ENCODE measurements at regions not wholly inside any gene's neighbourhood (a gene's known extent, or its start where the extent isn't known, plus 50 kb on each side); places are given as distances from the start of the nearest gene placed in this dataset.

DNA sequence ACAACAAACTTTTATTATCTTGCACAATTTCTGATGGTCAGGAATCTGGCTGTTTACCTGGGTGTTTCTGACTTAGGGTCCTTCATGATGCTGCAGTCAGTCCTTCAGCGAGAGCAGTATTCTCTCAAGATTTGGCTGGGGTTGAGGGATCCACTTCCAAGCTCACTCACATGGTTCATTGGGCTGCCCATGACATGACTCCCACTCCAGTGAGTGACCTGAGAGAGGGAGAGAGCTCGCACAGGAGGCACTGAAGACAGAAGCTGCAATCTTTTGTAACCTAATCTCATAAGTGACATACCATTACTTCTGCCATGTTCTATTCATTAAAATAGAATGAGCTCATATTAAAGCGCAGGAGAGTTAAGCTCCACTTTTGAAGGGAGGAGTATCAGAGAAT lies 212.6 kb downstream of the SPATA31D1 start:
- TF ChIP-seq EZH2phosphoT487 (IDR thresholded peaks at IDR 0.05; ENCODE audit: borderline replicate concordance, low read length) = no peak
- TF ChIP-seq, protein P1, sequence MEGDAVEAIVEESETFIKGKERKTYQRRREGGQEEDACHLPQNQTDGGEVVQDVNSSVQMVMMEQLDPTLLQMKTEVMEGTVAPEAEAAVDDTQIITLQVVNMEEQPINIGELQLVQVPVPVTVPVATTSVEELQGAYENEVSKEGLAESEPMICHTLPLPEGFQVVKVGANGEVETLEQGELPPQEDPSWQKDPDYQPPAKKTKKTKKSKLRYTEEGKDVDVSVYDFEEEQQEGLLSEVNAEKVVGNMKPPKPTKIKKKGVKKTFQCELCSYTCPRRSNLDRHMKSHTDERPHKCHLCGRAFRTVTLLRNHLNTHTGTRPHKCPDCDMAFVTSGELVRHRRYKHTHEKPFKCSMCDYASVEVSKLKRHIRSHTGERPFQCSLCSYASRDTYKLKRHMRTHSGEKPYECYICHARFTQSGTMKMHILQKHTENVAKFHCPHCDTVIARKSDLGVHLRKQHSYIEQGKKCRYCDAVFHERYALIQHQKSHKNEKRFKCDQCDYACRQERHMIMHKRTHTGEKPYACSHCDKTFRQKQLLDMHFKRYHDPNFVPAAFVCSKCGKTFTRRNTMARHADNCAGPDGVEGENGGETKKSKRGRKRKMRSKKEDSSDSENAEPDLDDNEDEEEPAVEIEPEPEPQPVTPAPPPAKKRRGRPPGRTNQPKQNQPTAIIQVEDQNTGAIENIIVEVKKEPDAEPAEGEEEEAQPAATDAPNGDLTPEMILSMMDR (IDR thresholded peaks at IDR 0.05; ENCODE audit: low read depth, low read length, poor library complexity, severe bottlenecking) = no peak
- Histone ChIP-seq H3K79me2 (ENCODE audit: control insufficient read depth, low read length) (no peaks in the 10 kb centered on the region), H3K4me3 (ENCODE audit: low read length) (no peak overlapping the region), H3K27me3 (ENCODE audit: control insufficient read depth, low read length) (no peaks in the 10 kb centered on the region), H3K36me3 (ENCODE audit: control insufficient read depth, low read length) (no peaks in the 10 kb centered on the region), H4K20me1 (ENCODE audit: control insufficient read depth, insufficient read depth, low read depth, low read length) (no peaks in the 10 kb centered on the region), H3K4me2 (ENCODE audit: low read length) (no peak overlapping the region), H3K4me1 (ENCODE audit: control insufficient read depth, low read length) (no peaks in the 10 kb centered on the region), H3F3A (ENCODE audit: control insufficient read depth, insufficient read depth) (no peaks in the 10 kb centered on the region), H3K27ac (ENCODE audit: low read depth, low read length) (no peak overlapping the region), H3K9me3 (ENCODE audit: control insufficient read depth, insufficient read depth, low read length) (no peaks in the 10 kb centered on the region), H3K9me2 (replicated peaks; ENCODE audit: control insufficient read depth, low read length) (no peaks in the 10 kb centered on the region)

DNA sequence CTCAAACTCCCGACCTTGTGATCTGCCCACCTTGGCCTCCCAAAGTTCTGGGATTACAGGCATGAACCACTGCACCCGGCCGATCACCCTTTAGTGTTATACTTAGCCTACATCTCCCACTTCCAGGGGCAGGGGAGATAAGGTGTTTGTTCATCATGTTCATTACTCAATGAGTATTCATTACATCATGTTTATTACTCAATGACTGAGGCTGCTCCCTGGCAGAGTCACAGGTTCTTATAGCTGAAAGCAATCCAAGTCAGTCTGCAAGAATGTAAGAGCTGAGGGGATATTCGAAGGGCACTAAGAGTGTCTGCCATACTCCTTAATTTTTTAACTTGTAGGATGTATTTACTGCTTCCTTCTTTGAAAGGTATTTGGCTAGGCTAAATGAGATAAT lies 214.2 kb downstream of the SPATA31D1 start:
- no peak overlapping the region for H3K27ac ChIP-seq (ENCODE audit: low read depth, low read length)
- no peaks in the 10 kb centered on the region for H3K36me3 ChIP-seq (ENCODE audit: control insufficient read depth, low read length)
- H3K9me2 ChIP-seq (replicated peaks; ENCODE audit: control insufficient read depth, low read length) = no peaks in the 10 kb centered on the region
- no peaks in the 10 kb centered on the region for H4K20me1 ChIP-seq (ENCODE audit: control insufficient read depth, insufficient read depth, low read depth, low read length)
- H3F3A ChIP-seq (ENCODE audit: control insufficient read depth, insufficient read depth) = no peaks in the 10 kb centered on the region
- no peaks in the 10 kb centered on the region for H3K79me2 ChIP-seq (ENCODE audit: control insufficient read depth, low read length)
- H3K27me3 ChIP-seq (ENCODE audit: control insufficient read depth, low read length) = no peaks in the 10 kb centered on the region
- no peak overlapping the region for H3K4me2 ChIP-seq (ENCODE audit: low read length)
- no peak for TF ChIP-seq EZH2phosphoT487 (IDR thresholded peaks at IDR 0.05; ENCODE audit: borderline replicate concordance, low read length)
- TF ChIP-seq, protein P1 (IDR thresholded peaks at IDR 0.05; ENCODE audit: low read depth, low read length, poor library complexity, severe bottlenecking) = no peak
- H3K9me3 ChIP-seq (ENCODE audit: control insufficient read depth, insufficient read depth, low read length) = no peaks in the 10 kb centered on the region
- no peak overlapping the region for H3K4me3 ChIP-seq (ENCODE audit: low read length)
- H3K4me1 ChIP-seq (ENCODE audit: control insufficient read depth, low read length) = no peaks in the 10 kb centered on the region

DNA sequence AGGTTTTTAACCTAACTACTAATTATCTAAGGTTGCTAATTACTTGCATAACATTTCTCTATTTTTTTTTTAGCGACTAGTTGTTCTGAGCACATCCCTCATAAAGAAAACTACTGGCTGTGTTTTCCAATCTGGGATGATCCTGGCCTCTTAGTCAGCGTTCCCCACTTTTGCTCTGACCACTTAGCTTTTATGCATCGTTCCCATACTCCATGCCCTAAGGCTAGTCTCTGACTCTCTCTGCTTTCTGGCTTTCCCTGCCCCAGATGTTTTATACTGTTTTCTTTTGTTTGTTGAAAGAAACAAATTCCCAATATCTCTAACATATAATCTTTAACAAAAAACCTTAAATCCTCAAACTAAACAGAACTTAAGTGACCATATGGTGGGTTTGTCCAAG lies 217.9 kb downstream of the SPATA31D1 start:
- no peaks in the 10 kb centered on the region for H3F3A ChIP-seq (ENCODE audit: control insufficient read depth, insufficient read depth)
- H3K9me2 ChIP-seq (replicated peaks; ENCODE audit: control insufficient read depth, low read length) = no peaks in the 10 kb centered on the region
- H3K9me3 ChIP-seq (ENCODE audit: control insufficient read depth, insufficient read depth, low read length) = no peaks in the 10 kb centered on the region
- no peak overlapping the region for H3K4me3 ChIP-seq (ENCODE audit: low read length)
- no peak overlapping the region for H3K4me2 ChIP-seq (ENCODE audit: low read length)
- H3K79me2 ChIP-seq (ENCODE audit: control insufficient read depth, low read length) = no peaks in the 10 kb centered on the region
- H3K36me3 ChIP-seq (ENCODE audit: control insufficient read depth, low read length) = no peaks in the 10 kb centered on the region
- H3K27me3 ChIP-seq (ENCODE audit: control insufficient read depth, low read length) = no peaks in the 10 kb centered on the region
- TF ChIP-seq EZH2phosphoT487 (IDR thresholded peaks at IDR 0.05; ENCODE audit: borderline replicate concordance, low read length) = no peak
- TF ChIP-seq, protein P1 (IDR thresholded peaks at IDR 0.05; ENCODE audit: low read depth, low read length, poor library complexity, severe bottlenecking) = no peak
- no peak overlapping the region for H3K27ac ChIP-seq (ENCODE audit: low read depth, low read length)
- no peaks in the 10 kb centered on the region for H4K20me1 ChIP-seq (ENCODE audit: control insufficient read depth, insufficient read depth, low read depth, low read length)
- H3K4me1 ChIP-seq (ENCODE audit: control insufficient read depth, low read length) = no peaks in the 10 kb centered on the region

DNA sequence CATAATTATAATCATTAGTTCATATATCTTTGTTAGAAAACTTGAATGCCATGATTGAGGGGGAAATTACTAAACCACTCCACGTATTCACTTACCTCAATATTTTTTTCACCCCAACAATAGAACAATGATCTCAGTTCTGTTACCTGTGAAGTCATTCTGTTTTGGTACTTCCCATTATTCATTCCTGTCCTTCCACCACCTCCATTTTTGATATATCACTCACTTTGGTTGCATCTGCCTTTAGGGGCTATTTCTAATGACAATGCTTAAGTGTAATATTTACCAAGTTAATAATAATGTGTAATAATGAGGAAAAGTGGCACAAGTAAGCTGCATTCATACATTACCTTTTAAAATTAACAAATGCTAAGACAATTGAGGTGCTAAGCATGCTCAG lies 218.4 kb downstream of the SPATA31D1 start:
- H3K9me3 ChIP-seq (ENCODE audit: control insufficient read depth, insufficient read depth, low read length) = no peaks in the 10 kb centered on the region
- no peak for TF ChIP-seq EZH2phosphoT487 (IDR thresholded peaks at IDR 0.05; ENCODE audit: borderline replicate concordance, low read length)
- TF ChIP-seq, protein P1 (IDR thresholded peaks at IDR 0.05; ENCODE audit: low read depth, low read length, poor library complexity, severe bottlenecking) = no peak
- H3F3A ChIP-seq (ENCODE audit: control insufficient read depth, insufficient read depth) = no peaks in the 10 kb centered on the region
- no peaks in the 10 kb centered on the region for H4K20me1 ChIP-seq (ENCODE audit: control insufficient read depth, insufficient read depth, low read depth, low read length)
- no peak overlapping the region for H3K4me2 ChIP-seq (ENCODE audit: low read length)
- no peaks in the 10 kb centered on the region for H3K9me2 ChIP-seq (replicated peaks; ENCODE audit: control insufficient read depth, low read length)
- H3K36me3 ChIP-seq (ENCODE audit: control insufficient read depth, low read length) = no peaks in the 10 kb centered on the region
- no peak overlapping the region for H3K27ac ChIP-seq (ENCODE audit: low read depth, low read length)
- H3K4me1 ChIP-seq (ENCODE audit: control insufficient read depth, low read length) = no peaks in the 10 kb centered on the region
- no peak overlapping the region for H3K4me3 ChIP-seq (ENCODE audit: low read length)
- H3K27me3 ChIP-seq (ENCODE audit: control insufficient read depth, low read length) = no peaks in the 10 kb centered on the region
- no peaks in the 10 kb centered on the region for H3K79me2 ChIP-seq (ENCODE audit: control insufficient read depth, low read length)

All from DOHH2 (cell line).